ENCODE measurements at regions not wholly inside any gene's neighbourhood (a gene's known extent, or its start where the extent isn't known, plus 50 kb on each side); places are given as distances from the start of the nearest gene placed in this dataset.

DNA sequence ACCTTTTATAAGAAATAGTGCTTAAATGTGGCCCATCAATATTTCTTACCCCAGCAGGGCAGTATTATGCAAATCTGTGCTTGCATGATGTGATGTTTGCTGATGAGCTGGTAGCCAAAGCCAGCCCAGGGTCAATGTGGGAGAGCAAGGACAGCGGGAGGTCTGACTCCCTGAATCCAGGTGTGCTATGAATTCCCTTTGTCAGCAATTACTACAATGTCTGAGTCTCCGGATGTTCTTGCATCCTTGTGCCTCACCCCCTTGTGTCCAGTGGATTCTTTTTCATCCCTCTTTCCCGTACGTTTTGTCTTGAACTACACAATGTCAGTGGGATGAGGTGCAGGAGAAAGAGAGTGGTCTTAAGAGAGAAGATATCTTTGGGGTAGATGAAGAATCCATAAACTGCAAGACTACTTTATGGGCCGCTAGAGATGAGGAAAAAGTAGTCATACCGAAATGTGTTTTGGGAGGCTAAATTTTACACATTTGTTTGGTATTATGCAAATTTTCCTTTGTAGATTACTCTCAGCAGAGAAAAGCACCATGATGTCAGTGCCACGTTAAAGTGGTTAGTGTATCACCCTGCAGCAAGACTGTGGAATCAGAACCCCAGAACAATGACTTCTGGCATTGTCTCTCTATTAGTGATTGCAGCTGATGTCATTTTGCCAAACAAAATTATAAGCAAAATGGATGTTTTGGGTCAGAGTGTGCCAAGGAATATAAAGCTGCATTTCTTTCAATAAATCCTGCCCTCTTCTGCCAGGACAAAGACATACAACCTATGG, 53.5 kb upstream of the TSHZ3 start:
- ATAC-seq (no peak), DNase-seq (ENCODE audit: low spot score in 2 of 2) (no peak)
- Mint-ChIP-seq H3K9me3 (no peaks in the 10 kb centered on the region), H3K27ac (no peak overlapping the region), H3K36me3 (no peaks in the 10 kb centered on the region)

DNA sequence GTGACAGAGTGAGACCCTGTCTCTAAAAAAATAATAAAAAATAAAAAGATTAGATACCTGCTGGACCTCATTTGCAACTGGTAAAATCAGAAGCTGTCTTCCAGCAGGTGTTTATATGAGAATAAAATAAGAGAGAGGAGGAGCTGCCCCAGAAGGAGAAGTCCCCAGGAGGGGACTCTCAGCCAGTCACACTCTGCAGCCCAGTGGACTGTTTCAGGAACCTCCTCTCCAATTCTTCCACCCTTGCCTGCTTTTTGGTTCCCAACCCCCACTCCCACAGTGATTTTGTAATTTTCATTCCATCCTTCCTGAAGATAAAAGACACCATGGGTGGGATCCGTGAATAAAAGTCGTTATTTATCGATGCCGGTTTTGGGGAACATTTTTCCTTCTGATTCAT, 56.9 kb upstream of the TSHZ3 start:
- H3K27ac Mint-ChIP-seq: no peak overlapping the region
- no peak for DNase-seq (ENCODE audit: low spot score in 2 of 2)
- no peaks in the 10 kb centered on the region for H3K36me3 Mint-ChIP-seq
- no peak for ATAC-seq
- H3K9me3 Mint-ChIP-seq: peaks cover 3 to 5% of the 10 kb centered on the region in 2 donors

DNA sequence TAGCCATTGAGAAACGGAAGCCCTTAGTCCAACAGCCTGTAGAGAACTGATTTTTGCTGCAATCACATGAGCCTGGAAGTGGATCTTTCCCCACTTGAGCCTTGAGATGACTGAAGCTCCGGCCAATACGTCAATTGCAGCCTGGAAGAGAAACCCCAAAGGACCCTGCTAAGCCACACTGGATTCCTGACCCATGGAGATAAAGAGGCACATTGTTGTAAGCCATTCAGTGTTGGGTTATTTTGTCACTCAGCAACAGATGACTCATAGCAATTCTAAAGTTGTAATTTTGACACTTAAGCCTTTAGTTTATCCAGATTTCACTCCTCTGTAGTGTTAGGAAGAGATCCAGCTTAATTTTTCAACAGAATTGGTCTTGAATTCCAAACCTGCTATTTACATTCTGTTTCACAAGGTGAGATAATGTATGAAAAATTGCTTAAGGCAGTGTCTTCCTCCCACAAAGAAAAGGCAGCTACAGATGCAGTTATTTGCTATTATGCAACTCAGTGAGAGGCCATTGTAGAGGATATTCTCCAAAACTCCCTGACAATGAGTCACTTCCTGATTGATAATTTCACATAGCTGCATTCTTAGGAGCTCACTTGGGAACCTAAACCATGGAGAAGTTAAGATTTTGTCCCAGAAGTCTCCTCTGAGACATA, 59.4 kb upstream of the TSHZ3 start:
- no peak for ATAC-seq
- Mint-ChIP-seq H3K27ac (no peak overlapping the region), H3K36me3 (no peaks in the 10 kb centered on the region), H3K9me3 (peaks cover 3 to 5% of the 10 kb centered on the region in 2 donors)
- no peak for DNase-seq (ENCODE audit: low spot score in 2 of 2)

DNA sequence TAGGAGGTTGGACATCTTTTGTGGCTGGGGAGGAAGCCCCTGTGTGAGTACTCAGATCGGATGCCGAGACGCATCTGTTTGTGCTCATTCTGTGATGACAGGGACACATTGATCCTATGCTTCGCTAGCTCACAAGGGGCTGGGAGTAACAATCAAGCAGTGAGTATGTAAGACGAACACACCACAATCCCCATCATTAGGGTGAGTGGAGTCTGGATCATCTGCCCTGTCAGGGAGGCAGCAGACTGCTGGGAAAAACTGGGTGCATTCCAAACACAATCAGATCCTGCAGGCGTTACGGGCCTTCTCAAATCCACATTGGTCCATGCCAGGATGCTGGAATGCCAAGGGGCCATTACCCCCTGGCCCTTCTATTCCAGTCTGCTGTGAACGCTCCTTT, 64.1 kb upstream of the TSHZ3 start:
- Mint-ChIP-seq H3K27ac (no peak overlapping the region), H3K9me3 (peaks cover 3 to 5% of the 10 kb centered on the region in 2 donors), H3K36me3 (no peaks in the 10 kb centered on the region)
- no peak for DNase-seq (ENCODE audit: low spot score in 2 of 2)
- no peak for ATAC-seq

DNA sequence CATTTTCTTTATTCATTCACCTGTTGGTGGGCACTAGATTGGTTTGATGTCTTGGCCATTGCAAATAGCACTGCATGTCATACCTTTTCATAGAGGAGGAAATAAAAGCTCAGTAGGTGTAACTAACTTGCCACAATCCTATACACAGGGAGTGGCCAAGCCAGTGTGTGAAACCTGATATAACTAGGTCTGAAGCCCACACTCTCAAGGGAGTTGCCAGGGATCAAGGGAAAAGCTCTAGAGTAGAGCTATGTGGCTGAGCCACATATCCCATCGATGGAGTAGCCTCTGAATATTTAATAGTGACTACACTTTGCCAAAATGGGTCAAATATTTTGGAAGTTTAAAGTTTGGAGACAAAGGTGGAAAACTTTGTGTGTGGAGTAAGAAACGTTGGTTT, 66.1 kb upstream of the TSHZ3 start:
- ATAC-seq: no peak
- Mint-ChIP-seq H3K9me3 (peaks cover 3 to 5% of the 10 kb centered on the region in 2 donors), H3K27ac (no peak overlapping the region), H3K36me3 (no peaks in the 10 kb centered on the region)
- no peak for DNase-seq (ENCODE audit: low spot score in 2 of 2)

DNA sequence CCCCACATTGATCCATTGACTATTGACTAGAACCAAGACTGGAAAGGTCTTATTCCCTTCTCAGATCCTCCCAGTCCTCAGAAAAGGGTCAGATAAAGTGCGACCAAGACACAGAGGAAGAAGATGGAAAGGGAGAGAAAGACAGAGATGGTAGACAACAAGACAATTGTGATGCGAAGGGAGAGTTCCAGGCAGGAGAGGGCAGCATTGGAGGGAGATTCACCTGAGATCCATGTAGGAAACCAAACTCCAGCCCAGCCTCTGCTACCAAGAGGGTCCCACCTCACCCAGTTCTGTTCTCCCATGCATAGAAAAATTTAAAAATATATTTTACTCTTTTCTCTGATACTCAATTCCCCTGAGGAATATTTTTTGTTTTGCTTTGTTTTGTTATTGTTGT, 67.3 kb upstream of the TSHZ3 start:
- H3K36me3 Mint-ChIP-seq: no peaks in the 10 kb centered on the region
- DNase-seq (ENCODE audit: low spot score in 2 of 2): no peak
- H3K27ac Mint-ChIP-seq: no peak overlapping the region
- no peaks in the 10 kb centered on the region for H3K9me3 Mint-ChIP-seq
- ATAC-seq: no peak

DNA sequence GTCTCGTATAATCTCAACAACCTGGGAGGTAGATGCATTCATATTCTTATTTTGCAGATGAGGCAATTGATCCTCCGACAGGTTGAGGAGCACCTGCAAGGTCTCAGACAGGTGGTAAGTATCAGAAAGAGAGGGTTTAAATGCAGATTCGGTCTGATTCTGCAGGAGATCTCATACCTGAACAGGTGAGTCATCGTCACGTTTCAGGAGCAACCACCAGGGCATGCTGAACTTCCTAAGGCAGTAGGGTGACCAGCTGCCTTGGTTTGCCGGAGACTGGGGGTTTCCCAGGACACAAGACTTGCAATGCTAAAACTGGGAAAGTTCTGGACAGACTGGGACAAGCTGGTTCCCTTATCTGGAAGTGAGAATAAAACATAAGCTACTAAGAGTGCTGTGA, 68.8 kb upstream of the TSHZ3 start:
- ATAC-seq (no peak), DNase-seq (ENCODE audit: low spot score in 2 of 2) (no peak)
- Mint-ChIP-seq H3K36me3 (no peaks in the 10 kb centered on the region), H3K9me3 (no peaks in the 10 kb centered on the region), H3K27ac (no peak overlapping the region)

DNA sequence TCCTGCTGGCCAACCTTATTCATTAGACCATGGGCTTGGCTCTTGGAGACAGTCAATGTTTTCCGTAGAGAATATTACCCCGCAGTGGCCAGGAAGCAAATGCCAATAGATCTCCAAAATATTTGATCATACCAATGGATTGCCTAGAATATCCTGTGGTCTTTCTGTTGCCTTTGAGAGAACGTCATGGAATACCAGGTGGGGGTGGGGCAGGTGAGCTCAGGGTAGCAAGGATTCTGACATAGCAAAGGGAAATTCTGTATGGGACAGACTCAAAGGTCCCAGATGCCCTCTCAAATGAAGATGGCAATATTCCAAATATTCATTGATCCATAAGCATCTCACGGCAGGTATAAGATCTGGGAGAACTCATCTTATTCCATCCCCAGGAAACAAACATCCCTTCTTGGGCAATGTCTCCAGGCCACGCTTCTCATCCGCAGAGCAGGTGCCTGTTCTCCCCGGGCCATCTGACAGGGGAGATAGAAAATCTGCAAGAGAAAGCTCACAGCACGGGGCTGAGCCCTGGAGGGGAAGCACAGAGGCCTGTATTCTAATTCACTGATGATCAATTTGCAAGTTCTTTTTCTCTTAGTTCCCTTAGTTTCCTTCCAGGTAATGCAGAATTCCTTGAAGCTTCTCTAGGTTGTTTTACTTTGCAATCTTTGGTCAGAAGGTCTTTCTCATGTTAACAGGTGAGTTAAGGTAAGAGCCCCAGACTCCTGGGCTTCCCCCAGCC, 69.6 kb upstream of the TSHZ3 start:
- no peak overlapping the region for H3K27ac Mint-ChIP-seq
- no peaks in the 10 kb centered on the region for H3K9me3 Mint-ChIP-seq
- DNase-seq (ENCODE audit: low spot score in 2 of 2) (no peak), ATAC-seq (no peak)
- no peaks in the 10 kb centered on the region for H3K36me3 Mint-ChIP-seq

DNA sequence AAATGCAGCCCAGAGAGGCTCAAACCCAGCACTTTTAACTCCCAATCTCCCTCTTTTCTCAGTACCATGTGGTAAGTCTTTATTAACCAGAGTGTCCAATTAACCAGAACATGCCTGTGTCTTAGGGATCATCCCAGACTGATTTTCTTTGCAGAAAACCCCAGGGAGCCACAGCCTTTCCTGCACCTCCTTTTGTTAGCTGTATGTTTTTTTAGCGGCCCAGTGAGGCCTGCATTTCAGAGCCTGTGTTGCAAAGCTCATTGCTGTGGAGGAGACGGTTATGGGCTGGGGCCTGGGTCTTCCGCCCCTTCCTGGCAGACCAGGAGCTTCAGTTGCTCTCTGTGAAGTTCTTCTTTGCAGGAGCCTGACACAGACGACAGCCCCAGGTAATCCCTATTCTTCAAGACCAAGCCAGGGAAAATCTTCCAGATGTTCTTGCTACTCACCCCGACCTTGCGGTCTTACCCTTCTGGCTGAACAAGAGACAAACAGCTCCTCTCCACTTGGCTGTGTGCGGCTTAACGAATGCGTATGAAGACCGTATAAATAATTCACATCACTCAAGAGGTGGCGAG, 70.7 kb upstream of the TSHZ3 start:
- ATAC-seq (no peak), DNase-seq (ENCODE audit: low spot score in 2 of 2) (no peak)
- Mint-ChIP-seq H3K36me3 (no peaks in the 10 kb centered on the region), H3K27ac (no peak overlapping the region), H3K9me3 (no peaks in the 10 kb centered on the region)

DNA sequence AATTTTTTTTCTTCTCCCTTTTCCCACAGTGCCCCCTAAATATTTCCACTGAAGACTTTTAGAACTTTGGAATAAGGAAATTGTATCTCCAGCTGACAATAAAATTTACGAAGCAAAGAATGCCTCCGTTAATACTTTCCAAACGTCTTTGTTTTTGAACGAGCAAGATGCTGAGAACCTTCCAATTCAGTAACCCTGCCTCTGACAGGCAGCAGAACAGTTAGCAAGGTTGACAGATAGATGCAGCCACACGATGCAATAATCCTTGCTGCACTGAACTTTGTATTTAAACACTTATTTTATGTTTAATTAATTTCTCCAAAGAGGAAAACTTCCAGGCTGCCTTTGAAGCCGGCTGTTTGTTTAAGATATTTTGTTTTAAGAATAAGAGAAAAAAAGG, 71.8 kb upstream of the TSHZ3 start:
- no peak for DNase-seq (ENCODE audit: low spot score in 2 of 2)
- no peak for ATAC-seq
- H3K36me3 Mint-ChIP-seq: no peaks in the 10 kb centered on the region
- no peak overlapping the region for H3K27ac Mint-ChIP-seq
- no peaks in the 10 kb centered on the region for H3K9me3 Mint-ChIP-seq

DNA sequence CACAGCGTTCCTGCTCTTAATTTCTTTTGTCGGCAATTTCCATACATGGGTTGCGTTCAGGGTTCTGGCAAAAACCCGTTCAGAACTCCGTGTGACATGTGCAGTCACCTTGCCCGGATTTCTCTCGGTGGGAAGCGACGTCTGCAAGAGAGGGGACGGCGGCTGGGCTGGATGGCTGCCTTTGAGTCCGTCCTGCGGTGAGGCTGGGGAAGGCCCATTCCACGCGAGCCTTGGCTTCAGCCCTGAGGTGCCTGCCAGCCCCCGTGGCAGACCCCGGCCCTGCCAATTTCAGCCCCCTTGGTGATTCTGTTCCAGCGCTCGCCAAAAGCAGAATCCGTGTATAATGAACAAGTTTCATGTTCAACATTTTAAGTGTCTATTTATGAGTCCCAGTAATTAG, 72.6 kb upstream of the TSHZ3 start:
- DNase-seq (ENCODE audit: low spot score in 2 of 2) (no peak), ATAC-seq (no peak)
- no peaks in the 10 kb centered on the region for H3K9me3 Mint-ChIP-seq
- no peak overlapping the region for H3K27ac Mint-ChIP-seq
- no peaks in the 10 kb centered on the region for H3K36me3 Mint-ChIP-seq

DNA sequence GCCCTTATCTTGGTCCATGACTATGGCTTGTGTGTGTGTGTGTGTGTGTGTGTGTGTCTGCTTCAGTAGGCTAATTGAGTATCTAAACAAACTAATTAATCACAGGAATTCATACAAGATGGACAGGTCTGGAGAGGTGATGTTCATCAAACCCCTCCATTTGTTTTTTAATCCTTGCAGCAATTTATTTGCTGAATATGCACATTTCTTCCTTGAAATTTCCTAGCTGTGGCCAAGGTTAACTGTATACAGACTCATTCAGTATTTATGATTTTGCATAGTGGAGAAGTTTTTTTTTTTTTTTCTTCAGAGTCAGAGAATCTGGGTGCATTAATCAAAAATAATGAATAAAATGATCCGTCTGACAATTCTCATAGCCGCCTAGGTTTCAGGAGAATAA, 74.7 kb upstream of the TSHZ3 start:
- Mint-ChIP-seq H3K36me3 (no peaks in the 10 kb centered on the region), H3K27ac (no peak overlapping the region), H3K9me3 (no peaks in the 10 kb centered on the region)
- ATAC-seq (no peak), DNase-seq (ENCODE audit: low spot score in 2 of 2) (no peak)

DNA sequence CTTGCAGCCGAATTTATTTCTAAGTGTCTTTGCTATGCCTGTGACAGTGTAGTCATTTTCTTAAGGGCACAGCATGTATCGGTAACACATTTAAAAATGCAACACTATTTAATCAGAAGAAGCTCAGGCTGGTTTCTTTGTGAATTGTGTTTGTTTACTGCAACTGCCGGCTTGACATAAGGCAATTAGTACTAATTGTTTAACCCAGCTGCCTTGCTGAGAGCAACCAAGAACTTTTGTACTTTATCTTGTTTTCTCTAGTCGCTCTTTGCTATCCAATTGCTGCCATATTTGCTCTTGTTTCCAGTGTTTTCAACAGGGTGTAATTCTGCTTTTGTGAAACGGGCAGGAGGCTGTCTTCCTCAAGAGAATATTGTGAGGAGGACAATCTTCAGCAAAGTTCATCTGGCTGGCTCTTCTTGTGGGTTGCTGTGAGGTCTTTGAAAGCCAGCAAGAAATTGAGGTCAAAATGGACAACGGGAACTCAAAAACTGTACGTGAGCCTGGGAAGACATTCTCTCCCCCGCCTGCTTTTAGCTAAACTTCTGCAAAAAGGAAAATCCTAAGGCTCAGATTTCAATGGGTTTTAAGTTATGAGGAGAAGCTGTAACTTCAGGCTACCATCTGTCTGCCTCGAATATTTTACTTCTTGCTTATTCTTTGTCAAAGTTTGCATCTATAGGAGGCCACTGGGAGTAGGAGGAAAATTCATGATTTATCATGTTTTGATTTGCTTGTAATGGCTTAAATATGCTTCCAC, 75.8 kb upstream of the TSHZ3 start:
- ATAC-seq (no peak), DNase-seq (ENCODE audit: low spot score in 2 of 2) (no peak)
- H3K36me3 Mint-ChIP-seq: no peaks in the 10 kb centered on the region
- no peak overlapping the region for H3K27ac Mint-ChIP-seq
- no peaks in the 10 kb centered on the region for H3K9me3 Mint-ChIP-seq

DNA sequence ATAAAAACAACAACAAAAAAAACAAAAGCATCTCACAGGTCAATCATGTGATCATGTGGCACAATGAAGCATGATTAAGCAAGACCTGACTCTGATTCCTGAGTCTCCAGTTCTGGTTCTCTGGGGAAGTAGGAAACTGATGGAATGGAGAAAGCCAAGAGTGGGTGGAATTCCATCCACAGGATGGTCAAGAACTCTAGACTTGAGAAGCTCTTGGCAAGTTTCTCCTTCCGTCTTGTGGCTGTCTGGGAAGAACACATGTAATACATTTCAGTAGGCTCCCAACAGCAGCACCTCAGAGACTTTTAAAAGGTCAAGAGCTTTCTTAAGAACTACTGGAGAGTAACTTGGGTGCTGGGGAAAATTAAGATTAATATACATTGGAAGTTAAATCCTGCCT, 78.6 kb upstream of the TSHZ3 start:
- ATAC-seq (no peak), DNase-seq (ENCODE audit: low spot score in 2 of 2) (no peak)
- Mint-ChIP-seq H3K36me3 (peaks cover 0 to under 1% of the 10 kb centered on the region in 2 donors), H3K9me3 (no peaks in the 10 kb centered on the region), H3K27ac (no peak overlapping the region)

DNA sequence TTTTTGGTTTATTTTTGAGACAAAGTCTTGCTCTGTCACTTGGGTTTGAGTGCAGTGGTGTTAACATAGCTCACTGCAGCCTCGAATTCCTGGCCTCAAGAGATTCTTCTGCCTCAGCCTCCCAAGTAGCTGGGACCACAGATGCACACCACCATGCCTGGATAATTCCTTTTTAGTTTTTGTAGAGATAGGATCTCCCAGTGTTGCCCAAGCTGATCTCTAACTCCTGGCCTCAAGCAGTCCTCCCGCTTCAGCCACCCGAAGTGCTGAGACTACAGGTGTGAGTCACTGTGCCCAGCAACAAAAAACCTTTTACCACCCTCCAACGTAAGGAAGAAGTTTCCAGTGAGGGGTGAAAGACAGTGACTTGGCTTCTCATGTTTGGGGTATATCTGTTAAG, 81.1 kb upstream of the TSHZ3 start:
- no peak overlapping the region for H3K27ac Mint-ChIP-seq
- peaks cover 0 to 5% of the 10 kb centered on the region in 2 donors for H3K36me3 Mint-ChIP-seq
- ATAC-seq (no peak), DNase-seq (ENCODE audit: low spot score in 2 of 2) (no peak)
- H3K9me3 Mint-ChIP-seq: peaks cover 6 to 10% of the 10 kb centered on the region in 2 donors

DNA sequence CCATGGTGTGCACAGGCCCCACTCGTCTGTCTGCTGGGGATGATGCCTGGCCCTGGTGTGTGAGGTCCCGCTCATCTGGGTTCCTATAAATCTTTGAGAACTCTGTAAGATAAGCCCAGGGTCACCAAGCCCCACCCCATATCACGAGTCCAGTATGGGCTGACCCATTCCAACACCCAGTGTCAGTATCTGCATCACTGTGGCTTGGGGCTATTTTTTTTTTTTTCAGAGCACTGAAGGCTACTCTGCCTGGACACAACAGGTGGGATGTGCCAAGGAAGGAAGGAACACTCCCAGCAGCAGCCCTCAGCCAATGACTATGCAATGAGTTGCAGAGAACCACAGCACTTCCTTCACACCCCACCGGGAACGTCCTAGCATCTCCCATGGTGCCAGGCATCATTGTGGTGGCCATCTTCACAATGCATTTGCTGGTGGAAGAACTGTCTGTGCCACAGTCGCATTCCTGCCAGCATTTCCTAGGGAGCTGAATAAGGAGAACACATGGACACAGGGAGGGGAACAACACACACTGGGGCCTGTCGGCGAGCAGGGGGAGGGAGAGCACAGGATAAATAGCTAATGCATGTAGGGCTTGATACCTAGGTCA, 83.1 kb upstream of the TSHZ3 start:
- peaks cover 10 to 18% of the 10 kb centered on the region in 2 donors for H3K9me3 Mint-ChIP-seq
- peaks cover 0 to 5% of the 10 kb centered on the region in 2 donors for H3K36me3 Mint-ChIP-seq
- DNase-seq (ENCODE audit: low spot score in 2 of 2): no peak
- no peak overlapping the region for H3K27ac Mint-ChIP-seq
- ATAC-seq: no peak
